ENCODE measurements at regions not wholly inside any gene's neighbourhood (a gene's known extent, or its start where the extent isn't known, plus 50 kb on each side); places are given as distances from the start of the nearest gene placed in this dataset.
A peak's percentile ranks its signal among the peaks of the same experiment; 100 is the strongest.

DNA sequence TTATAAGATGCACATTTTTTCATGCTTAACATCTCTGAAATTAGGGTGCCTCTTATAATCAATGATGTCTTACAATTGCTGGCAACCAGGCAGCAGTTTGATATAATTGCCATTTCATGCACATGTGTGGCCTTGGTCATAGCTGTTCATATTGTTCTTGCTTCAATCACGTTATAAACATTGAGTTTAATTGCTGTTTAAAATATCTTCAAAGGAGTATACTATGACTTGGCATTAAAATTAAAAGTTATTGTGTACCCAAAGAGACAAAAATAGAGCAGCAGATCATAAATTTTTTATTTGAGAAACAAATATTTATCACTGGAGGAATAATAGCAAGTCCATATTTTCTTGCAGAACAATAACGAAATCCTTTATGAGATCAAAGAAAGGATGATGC is 325.5 kb downstream of the LMX1A start:
- FAIRE-seq = no peak
- Histone ChIP-seq H3K27me3 (ENCODE audit: control insufficient read depth, insufficient read depth, low read length) (no peaks in the 10 kb centered on the region), H3K4me3 (ENCODE audit: low read length in 3 of 3) (no peak overlapping the region), H3K4me1 (ENCODE audit: control insufficient read depth in 2 of 3, insufficient read depth in 2 of 3, low read depth in 1 of 3, low read length in 3 of 3) (no peaks in the 10 kb centered on the region), H3K9ac (ENCODE audit: low read length in 3 of 3) (no peak overlapping the region), H3K27ac (ENCODE audit: low read depth in 2 of 2, low read length in 2 of 2) (no peak overlapping the region), H3K9me3 (ENCODE audit: control insufficient read depth in 2 of 3, insufficient read depth in 1 of 3, low read length in 3 of 3) (no peaks in the 10 kb centered on the region), H3K36me3 (ENCODE audit: control insufficient read depth in 2 of 3, insufficient read depth in 3 of 3, low read length in 3 of 3) (no peaks in the 10 kb centered on the region)
- TF ChIP-seq CTCF (IDR thresholded peaks at IDR 0.05; ENCODE audit: borderline replicate concordance, extremely low read depth, insufficient read depth) = no peak
- no peak for DNase-seq
- intact Hi-C loops (cut with DNase I) = no loop called here

- no peaks in the 10 kb centered on the region for H3K27me3 ChIP-seq (ENCODE audit: control insufficient read depth, insufficient read depth, low read length)
- no peak overlapping the region for H3K9ac ChIP-seq (ENCODE audit: low read length in 3 of 3)
- H3K4me3 ChIP-seq (ENCODE audit: low read length in 3 of 3) = no peak overlapping the region
- no peak for TF ChIP-seq CTCF (IDR thresholded peaks at IDR 0.05; ENCODE audit: borderline replicate concordance, extremely low read depth, insufficient read depth)
- no peaks in the 10 kb centered on the region for H3K36me3 ChIP-seq (ENCODE audit: control insufficient read depth in 2 of 3, insufficient read depth in 3 of 3, low read length in 3 of 3)
- FAIRE-seq (no peak), DNase-seq (no peak)
- no peaks in the 10 kb centered on the region for H3K4me1 ChIP-seq (ENCODE audit: control insufficient read depth in 2 of 3, insufficient read depth in 2 of 3, low read depth in 1 of 3, low read length in 3 of 3)
- no peaks in the 10 kb centered on the region for H3K9me3 ChIP-seq (ENCODE audit: control insufficient read depth in 2 of 3, insufficient read depth in 1 of 3, low read length in 3 of 3)
- H3K27ac ChIP-seq (ENCODE audit: low read depth in 2 of 2, low read length in 2 of 2) = no peak overlapping the region
- intact Hi-C loops (cut with DNase I) = no loop called here
Observed at GRCh38 chr1:165025805-165026204, 330.7 kb downstream of the LMX1A start.

DNA sequence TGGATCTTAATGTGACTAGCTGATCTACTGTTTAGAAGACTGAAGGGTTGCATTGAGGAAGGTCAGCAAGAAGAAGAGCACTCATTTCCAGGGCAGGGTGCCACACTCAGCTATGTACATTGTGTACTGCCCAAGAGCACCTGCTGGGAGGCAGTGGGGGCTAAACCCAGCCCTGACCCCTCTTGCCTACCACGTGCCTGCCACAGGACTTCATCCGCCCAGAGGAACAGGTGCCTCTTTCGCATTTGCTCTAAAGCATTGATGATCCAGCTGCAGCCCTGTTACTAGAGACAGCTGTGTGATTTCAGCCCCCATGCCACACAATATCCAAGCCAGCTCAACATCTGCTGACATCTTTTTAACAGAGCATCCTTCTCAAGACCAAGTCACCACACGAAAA is 341.8 kb downstream of the LMX1A start:
- no peak overlapping the region for H3K4me3 ChIP-seq (ENCODE audit: low read length in 3 of 3)
- FAIRE-seq = no peak
- DNase-seq = no peak
- no peaks in the 10 kb centered on the region for H3K4me1 ChIP-seq (ENCODE audit: control insufficient read depth in 2 of 3, insufficient read depth in 2 of 3, low read depth in 1 of 3, low read length in 3 of 3)
- no peak for TF ChIP-seq CTCF (IDR thresholded peaks at IDR 0.05; ENCODE audit: borderline replicate concordance, extremely low read depth, insufficient read depth)
- intact Hi-C loops (cut with DNase I) = no loop called here
- H3K9ac ChIP-seq (ENCODE audit: low read length in 3 of 3) = no peak overlapping the region
- no peaks in the 10 kb centered on the region for H3K36me3 ChIP-seq (ENCODE audit: control insufficient read depth in 2 of 3, insufficient read depth in 3 of 3, low read length in 3 of 3)
- no peak overlapping the region for H3K27ac ChIP-seq (ENCODE audit: low read depth in 2 of 2, low read length in 2 of 2)
- no peaks in the 10 kb centered on the region for H3K27me3 ChIP-seq (ENCODE audit: control insufficient read depth, insufficient read depth, low read length)
- no peaks in the 10 kb centered on the region for H3K9me3 ChIP-seq (ENCODE audit: control insufficient read depth in 2 of 3, insufficient read depth in 1 of 3, low read length in 3 of 3)

- no peaks in the 10 kb centered on the region for H3K27me3 ChIP-seq (ENCODE audit: control insufficient read depth, insufficient read depth, low read length)
- H3K4me1 ChIP-seq (ENCODE audit: control insufficient read depth in 2 of 3, insufficient read depth in 2 of 3, low read depth in 1 of 3, low read length in 3 of 3) = no peaks in the 10 kb centered on the region
- TF ChIP-seq CTCF (IDR thresholded peaks at IDR 0.05; ENCODE audit: borderline replicate concordance, extremely low read depth, insufficient read depth) = no peak
- H3K27ac ChIP-seq (ENCODE audit: low read depth in 2 of 2, low read length in 2 of 2) = no peak overlapping the region
- H3K4me3 ChIP-seq (ENCODE audit: low read length in 3 of 3) = no peak overlapping the region
- intact Hi-C loops (cut with DNase I) = no loop called here
- H3K9me3 ChIP-seq (ENCODE audit: control insufficient read depth in 2 of 3, insufficient read depth in 1 of 3, low read length in 3 of 3) = no peaks in the 10 kb centered on the region
- peak in 1 of 5 donors; percentile 45 for DNase-seq
- FAIRE-seq = no peak
- H3K36me3 ChIP-seq (ENCODE audit: control insufficient read depth in 2 of 3, insufficient read depth in 3 of 3, low read length in 3 of 3) = no peaks in the 10 kb centered on the region
- no peak overlapping the region for H3K9ac ChIP-seq (ENCODE audit: low read length in 3 of 3)
Observed at GRCh38 chr1:165011991-165012531, 344.5 kb downstream of the LMX1A start.
